ENCODE measurements at regions not wholly inside any gene's neighbourhood (a gene's known extent, or its start where the extent isn't known, plus 50 kb on each side); places are given as distances from the start of the nearest gene placed in this dataset.
"Not testable (repeated sequence)": the region's sequence is repeated elsewhere in the genome, so short reads cannot be mapped to it uniquely, and the experiment has no call there.

GRCh38 chr3:195959367-195960157 lies 51.2 kb upstream of the TNK2 start:
- H3K9me3 ChIP-seq (ENCODE audit: control insufficient read depth in 1 of 2, insufficient read depth in 1 of 2, low read depth in 1 of 2, low read length in 2 of 2); H3K27me3 ChIP-seq (ENCODE audit: insufficient read depth, low read length); H2AFZ ChIP-seq (ENCODE audit: low read depth, low read length, poor library complexity, severe bottlenecking); H3K27ac ChIP-seq (ENCODE audit: low read depth, low read length); H3K9ac ChIP-seq (ENCODE audit: low read length); H3K79me2 ChIP-seq (ENCODE audit: insufficient read depth, low read length); H3K36me3 ChIP-seq (ENCODE audit: control insufficient read depth in 1 of 2, insufficient read depth in 2 of 2, low read length in 2 of 2); ATAC-seq; H3K4me2 ChIP-seq (ENCODE audit: low read length); RAD21 ChIA-PET (ENCODE audit: low non-redundant PET in 1 of 2, low total read pairs in 2 of 2, uncharacterized antibody in 2 of 2, unreplicated experiment in 2 of 2); POLR2A ChIA-PET; CTCF ChIA-PET; H4K20me1 ChIP-seq (ENCODE audit: insufficient read depth); H3K9me2 ChIP-seq (ENCODE audit: insufficient read depth); intact Hi-C loops (cut with micrococcal nuclease); H3K4me3 ChIP-seq (replicated peaks in 1 of 2; ENCODE audit: low read depth in 1 of 2, low read length in 2 of 2); H3K4me1 ChIP-seq (ENCODE audit: control insufficient read depth in 1 of 2, insufficient read depth in 2 of 2, low read length in 2 of 2); DNase-seq (ENCODE audit: low read depth, low spot score): not testable (repeated sequence)
- BruUV-seq (replicated peaks), result TSS peak; percentile 23

- POLR2A ChIA-PET; H3K9ac ChIP-seq (ENCODE audit: low read length); H3K4me2 ChIP-seq (ENCODE audit: low read length); RAD21 ChIA-PET (ENCODE audit: low non-redundant PET in 1 of 2, low total read pairs in 2 of 2, uncharacterized antibody in 2 of 2, unreplicated experiment in 2 of 2); H3K9me2 ChIP-seq (ENCODE audit: insufficient read depth); H3K4me1 ChIP-seq (ENCODE audit: control insufficient read depth in 1 of 2, insufficient read depth in 2 of 2, low read length in 2 of 2); DNase-seq (ENCODE audit: low read depth, low spot score); intact Hi-C loops (cut with micrococcal nuclease); H3K27me3 ChIP-seq (ENCODE audit: insufficient read depth, low read length); H2AFZ ChIP-seq (ENCODE audit: low read depth, low read length, poor library complexity, severe bottlenecking); ATAC-seq; H3K36me3 ChIP-seq (ENCODE audit: control insufficient read depth in 1 of 2, insufficient read depth in 2 of 2, low read length in 2 of 2); H4K20me1 ChIP-seq (ENCODE audit: insufficient read depth); H3K4me3 ChIP-seq (replicated peaks in 1 of 2; ENCODE audit: low read depth in 1 of 2, low read length in 2 of 2); BruUV-seq (replicated peaks); H3K79me2 ChIP-seq (ENCODE audit: insufficient read depth, low read length); H3K27ac ChIP-seq (ENCODE audit: low read depth, low read length); H3K9me3 ChIP-seq (ENCODE audit: control insufficient read depth in 1 of 2, insufficient read depth in 1 of 2, low read depth in 1 of 2, low read length in 2 of 2); CTCF ChIA-PET: not testable (repeated sequence)
Measured at GRCh38 chr3:195958736-195959135, 50.4 kb upstream of the TNK2 start.

Data from HCT116 (cell line).